Activated T-cell treated with anti-CD3 and anti-CD28 coated beads, Interleukin-2, amount 50 U/mL, for 24 hours (primary cell): ENCODE measurements at regions not wholly inside any gene's neighbourhood (a gene's known extent, or its start where the extent isn't known, plus 50 kb on each side); places are given as distances from the start of the nearest gene placed in this dataset.
"Not testable (repeated sequence)": the region's sequence is repeated elsewhere in the genome, so short reads cannot be mapped to it uniquely, and the experiment has no call there.

Experiments
- DNase-seq: peaks from one replicate; pipeline ENCODE4 v3.0.0-alpha.2; 2020
- H3K27ac Mint-ChIP-seq: 2 replicates; pipeline ENCODE4 v1.8.0; 2020; ENCODE audit warnings: mild to moderate bottlenecking, mixed read lengths
- H3K27me3 Mint-ChIP-seq: 2 replicates; pipeline ENCODE4 v1.8.0; 2020; ENCODE audit warnings: mixed read lengths
- H3K36me3 Mint-ChIP-seq: 2 replicates; pipeline ENCODE4 v1.8.0; 2020; ENCODE audit warnings: low read depth, mixed read lengths
- H3K4me1 Mint-ChIP-seq: 2 replicates; pipeline ENCODE4 v1.8.0; 2020; ENCODE audit warnings: low read depth, mixed read lengths
- H3K4me3 Mint-ChIP-seq: 2 replicates; pipeline ENCODE4 v1.8.0; 2020; ENCODE audit warnings: mild to moderate bottlenecking, moderate library complexity, mixed read lengths
- H3K9me3 Mint-ChIP-seq: 2 replicates; pipeline ENCODE4 v1.8.0; 2020; ENCODE audit warnings: mixed read lengths

DNA sequence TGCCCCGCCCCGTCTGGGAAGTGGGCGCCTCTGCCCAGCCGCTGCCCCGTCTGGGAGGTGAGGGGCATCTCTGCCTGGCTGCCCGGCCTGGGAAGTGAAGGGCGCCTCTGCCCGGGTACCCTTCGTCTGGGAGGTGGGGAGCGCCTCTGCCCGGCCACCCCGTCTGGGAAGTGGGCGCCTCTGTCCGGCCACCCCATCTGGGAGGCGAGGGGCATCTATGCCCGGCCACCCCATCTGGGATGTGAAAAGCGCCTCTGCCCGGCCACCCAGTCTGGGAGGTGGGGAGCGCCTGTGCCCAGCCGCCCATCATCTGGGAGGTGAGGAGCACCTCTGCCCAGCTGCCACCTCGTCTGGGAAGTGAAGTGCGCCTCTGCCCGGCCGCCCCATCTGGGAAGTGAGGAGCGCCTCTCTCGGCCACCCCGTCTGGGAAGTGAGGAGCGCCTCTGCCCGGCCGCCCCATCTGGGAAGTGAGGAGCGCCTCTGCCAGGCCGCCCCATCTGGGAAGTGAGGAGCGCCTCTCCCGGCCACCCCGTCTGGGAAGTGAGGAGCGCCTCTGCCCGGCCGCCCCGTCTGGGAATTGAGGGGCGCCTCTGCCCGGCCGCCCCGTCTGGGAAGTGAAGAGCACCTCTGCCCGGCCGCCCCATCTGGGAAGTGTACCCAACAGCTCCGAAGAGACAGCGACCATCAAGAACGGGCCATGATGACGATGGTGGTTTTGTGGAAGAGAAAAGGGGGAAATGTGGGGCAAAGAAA, 58.3 kb upstream of the PARP8 start:
- H3K27me3 Mint-ChIP-seq, H3K4me3 Mint-ChIP-seq, DNase-seq, H3K36me3 Mint-ChIP-seq, H3K9me3 Mint-ChIP-seq, H3K27ac Mint-ChIP-seq: not testable (repeated sequence)
- peaks cover 11% of the 10 kb centered on the region for H3K4me1 Mint-ChIP-seq

DNA sequence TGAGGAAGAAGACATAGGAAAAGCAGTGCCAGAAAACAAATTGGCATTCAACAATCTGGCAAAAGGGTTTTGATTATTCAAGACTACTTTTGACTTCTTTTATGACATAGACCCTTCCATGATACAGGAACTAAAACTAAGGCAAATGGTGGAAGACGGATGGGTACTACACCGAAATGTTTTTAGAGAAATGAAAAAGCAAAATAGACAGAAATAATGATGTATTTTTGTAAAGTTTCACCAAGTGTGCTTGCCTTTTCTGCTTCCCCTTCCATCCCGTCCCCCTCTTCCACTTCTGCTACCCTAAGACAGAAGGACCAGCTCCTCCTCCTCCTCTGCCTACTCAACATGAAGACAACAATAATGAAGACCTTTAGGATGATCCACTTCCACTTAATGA, 53.4 kb upstream of the PARP8 start:
- not testable (repeated sequence) for H3K4me1 Mint-ChIP-seq, H3K27me3 Mint-ChIP-seq, H3K27ac Mint-ChIP-seq

More for the DNA sequence above, 53.4 kb upstream of the PARP8 start:
- not testable (repeated sequence) for H3K4me3 Mint-ChIP-seq, DNase-seq, H3K36me3 Mint-ChIP-seq, H3K9me3 Mint-ChIP-seq
